ENCODE measurements at regions not wholly inside any gene's neighbourhood (a gene's known extent, or its start where the extent isn't known, plus 50 kb on each side); places are given as distances from the start of the nearest gene placed in this dataset.

- ChIA-PET SMC1A (ENCODE audit: uncharacterized antibody, unreplicated experiment) (interaction anchor here (0.6 kb wide), 2 partner anchors 63 to 463 kb away, joined by 3 read pairs; no protein-coding TSS in a partner anchor), CTCF (no interaction called here), RAD21 (ENCODE audit: unreplicated experiment) (no interaction called here), POLR2A (no interaction called here)
- Histone ChIP-seq H3K36me3 (ENCODE audit: control insufficient read depth in 2 of 2, insufficient read depth in 2 of 2, low read length in 1 of 2) (no peaks in the 10 kb centered on the region), H3K79me2 (ENCODE audit: control insufficient read depth, insufficient read depth, low read length) (no peaks in the 10 kb centered on the region), H3K9ac (ENCODE audit: control insufficient read depth, insufficient read depth, low read length) (no peak overlapping the region), H3K4me2 (ENCODE audit: control insufficient read depth, insufficient read depth) (no peak overlapping the region), H3K4me1 (ENCODE audit: control insufficient read depth, insufficient read depth, low read length) (no peaks in the 10 kb centered on the region), H3K9me3 (replicated peaks; ENCODE audit: control insufficient read depth, insufficient read depth, low read length) (no peaks in the 10 kb centered on the region), H3K4me3 (no peak overlapping the region), H3K27me3 (replicated peaks in 1 of 2; ENCODE audit: control insufficient read depth in 2 of 2, insufficient read depth in 2 of 2, low read length in 1 of 2) (no peaks in the 10 kb centered on the region), H4K20me1 (ENCODE audit: control insufficient read depth, insufficient read depth) (no peaks in the 10 kb centered on the region), H3K27ac (ENCODE audit: control insufficient read depth, insufficient read depth) (no peak overlapping the region), H2AFZ (ENCODE audit: control insufficient read depth, low read depth, low read length) (no peak overlapping the region)
- ATAC-seq (no peak), DNase-seq (ENCODE audit: low read depth, low spot score) (no peak), FAIRE-seq (no peak)
- 11% methylated on average over 5 of the region's 5 CpGs for WGBS (ENCODE audit: insufficient coverage, insufficient replicate concordance, low lambda C conversion rate, missing lambda C conversion rate)
- in situ Hi-C loops (cut with MboI) (no loop called here), intact Hi-C loops (cut with micrococcal nuclease; ENCODE audit: unreplicated experiment) (no loop called here)
- TF ChIP-seq E4F1 (IDR thresholded peaks at IDR 0.05; ENCODE audit: borderline replicate concordance, partially characterized antibody) (no peak), BRCA1 (IDR thresholded peaks at IDR 0.05; ENCODE audit: low read depth, low read length) (no peak), SPI1 (IDR thresholded peaks at IDR 0.05; ENCODE audit: borderline replicate concordance, insufficient read depth, low read depth, low read length) (peak; percentile 66; the same call in 1 of the 2 replicates), PBX3 (IDR thresholded peaks at IDR 0.05; ENCODE audit: insufficient replicate concordance, low read depth, low read length) (no peak), NR2F1 (conservative IDR thresholded peaks at IDR 0.05) (no peak)
- BruUV-seq (replicated peaks) = no TSS peak
These were observed 158.9 kb upstream of the SLC14A2 start for GRCh38 chr18:45456090-45457021.

All from GM12878 (cell line).